ENCODE measurements at regions not wholly inside any gene's neighbourhood (a gene's known extent, or its start where the extent isn't known, plus 50 kb on each side); places are given as distances from the start of the nearest gene placed in this dataset.

DNA sequence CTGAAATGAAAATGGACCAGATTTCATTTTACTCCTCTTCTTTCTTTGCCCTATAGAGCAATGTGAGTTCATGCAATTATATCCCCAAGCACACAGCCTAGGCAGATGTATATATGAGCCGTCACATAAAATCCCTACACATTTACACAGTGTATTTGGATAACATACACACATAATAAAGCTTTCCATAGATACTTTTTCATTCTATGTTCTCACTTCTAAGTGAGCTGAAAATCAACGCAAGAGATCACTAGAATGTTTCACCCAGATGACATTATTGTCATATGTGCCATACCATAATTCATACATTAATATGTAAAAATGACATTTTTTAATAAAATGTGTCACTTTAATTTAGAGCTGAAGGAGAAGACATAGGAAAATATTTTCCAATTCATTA is 129.4 kb downstream of the INHBA start:
- DNase-seq (ENCODE audit: low read depth in 1 of 2, low spot score in 2 of 2) (no peak), FAIRE-seq (no peak)
- Histone ChIP-seq H3K79me2 (ENCODE audit: control insufficient read depth in 1 of 2, insufficient read depth in 2 of 2, low read length in 2 of 2) (no peaks in the 10 kb centered on the region), H3K18ac (ENCODE audit: extremely low read depth, low read length) (no peak overlapping the region), H3K4ac (replicated peaks; ENCODE audit: insufficient read length, low read depth, low read length) (no peak overlapping the region), H2BK5ac (ENCODE audit: low read depth, low read length) (no peak overlapping the region), H3K56ac (replicated peaks; ENCODE audit: insufficient read length, low read depth, low read length) (no peak overlapping the region), H3K79me1 (ENCODE audit: low read depth, low read length) (no peaks in the 10 kb centered on the region), H3K27me3 (replicated peaks in 1 of 4; ENCODE audit: control insufficient read depth in 3 of 4, extremely low read depth in 1 of 4, insufficient read depth in 3 of 4, low read length in 3 of 4) (no peaks in the 10 kb centered on the region), H3K23me2 (ENCODE audit: low read depth, low read length) (no peaks in the 10 kb centered on the region), H2BK15ac (ENCODE audit: low read length) (no peak overlapping the region), H3K4me1 (replicated peaks in 1 of 4; ENCODE audit: control insufficient read depth in 3 of 4, insufficient read depth in 4 of 4, low read length in 3 of 4) (peaks cover 0 to 7% (median 6%) of the 10 kb centered on the region in 4 experiments; a peak in 3 of 7 replicates), H3K27ac (ENCODE audit: low read depth, low read length) (no peak overlapping the region), H3K23ac (ENCODE audit: insufficient read length) (no peak overlapping the region), H4K5ac (ENCODE audit: insufficient read length, low read depth, low read length) (no peak overlapping the region), H3K14ac (ENCODE audit: insufficient read length) (no peak overlapping the region), H3K9me3 (ENCODE audit: insufficient read depth in 2 of 2, low read depth in 1 of 2, low read length in 1 of 2) (no peaks in the 10 kb centered on the region), H2BK120ac (replicated peaks; ENCODE audit: low read depth, low read length) (no peak overlapping the region), H3K9ac (replicated peaks in 1 of 4; ENCODE audit: extremely low read depth in 1 of 4, low read depth in 3 of 4, low read length in 3 of 4) (no peak overlapping the region), H2AK5ac (ENCODE audit: low read depth, low read length) (no peak overlapping the region), H2BK20ac (ENCODE audit: low read length) (no peak overlapping the region), H4K91ac (replicated peaks; ENCODE audit: insufficient read length, low read length) (no peak overlapping the region), H3K4me2 (ENCODE audit: insufficient read depth in 1 of 2, low read depth in 2 of 2, low read length in 2 of 2) (no peak overlapping the region), H3K4me3 (ENCODE audit: extremely low read depth in 1 of 4, insufficient read depth in 2 of 4, low read depth in 3 of 4, low read length in 4 of 4) (no peak overlapping the region), H2BK12ac (ENCODE audit: low read depth, low read length) (no peak overlapping the region), H3K36me3 (ENCODE audit: control insufficient read depth in 2 of 4, insufficient read depth in 4 of 4, low read length in 3 of 4) (no peaks in the 10 kb centered on the region), H2AFZ (ENCODE audit: low read length) (no peak overlapping the region), H4K8ac (ENCODE audit: extremely low read depth, insufficient read depth, low read length) (no peak overlapping the region), H4K20me1 (replicated peaks in 1 of 2; ENCODE audit: control insufficient read depth in 1 of 2, insufficient read depth in 2 of 2, low read length in 2 of 2) (no peaks in the 10 kb centered on the region)
- WGBS, 2 experiments (ENCODE audit: extremely low coverage in 1 of 2, insufficient coverage in 1 of 2, insufficient read length in 1 of 2, insufficient replicate concordance in 2 of 2, low coverage in 1 of 2, low lambda C conversion rate in 2 of 2, missing lambda C conversion rate in 1 of 2): 94% methylated on average over 2 of the region's 2 CpGs; no CpG with 5 or more reads in 1 of the 2 experiments
- TF ChIP-seq CHD2 (IDR thresholded peaks at IDR 0.05; ENCODE audit: low read length) (no peak), ATF2 (IDR thresholded peaks at IDR 0.05; ENCODE audit: low read length) (no peak)
- CTCF ChIA-PET (ENCODE audit: partially characterized antibody): interaction anchor here (0.9 kb wide), 1 partner anchor 119 kb away, joined by 4 read pairs; no protein-coding TSS in a partner anchor
- POLR2A ChIA-PET (ENCODE audit: partially characterized antibody): no interaction called here
